ENCODE measurements at regions not wholly inside any gene's neighbourhood (a gene's known extent, or its start where the extent isn't known, plus 50 kb on each side); places are given as distances from the start of the nearest gene placed in this dataset.

GRCh38 chr5:152270096-152270495 is 135.0 kb downstream of the NMUR2 start:
- no peak for DNase-seq (ENCODE audit: low read depth)

DNA sequence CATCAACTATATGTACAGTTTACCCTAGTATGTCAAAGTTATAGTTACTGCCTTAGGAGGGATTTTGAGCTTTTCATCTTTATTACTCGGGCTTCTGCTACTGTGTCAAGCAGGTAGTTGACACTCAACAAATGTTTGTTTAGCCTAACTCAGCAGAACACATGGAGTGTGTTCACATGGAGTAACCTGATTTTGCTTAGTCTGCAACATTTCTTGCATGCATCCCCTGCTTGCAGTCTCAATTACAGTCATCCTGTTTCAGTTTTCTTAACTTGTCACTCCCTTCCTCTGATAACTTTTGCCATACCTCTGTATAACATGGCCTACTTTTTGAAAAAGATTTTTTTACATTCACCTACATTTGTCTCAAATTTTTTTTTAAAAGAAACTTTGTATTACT is 135.5 kb downstream of the NMUR2 start:
- DNase-seq (ENCODE audit: low read depth) = no peak

- DNase-seq (ENCODE audit: low read depth) = no peak
Observed at GRCh38 chr5:152264645-152265254, 140.3 kb downstream of the NMUR2 start.

GRCh38 chr5:152262667-152263066 is 142.4 kb downstream of the NMUR2 start:
- no peak for DNase-seq (ENCODE audit: low read depth)

DNA sequence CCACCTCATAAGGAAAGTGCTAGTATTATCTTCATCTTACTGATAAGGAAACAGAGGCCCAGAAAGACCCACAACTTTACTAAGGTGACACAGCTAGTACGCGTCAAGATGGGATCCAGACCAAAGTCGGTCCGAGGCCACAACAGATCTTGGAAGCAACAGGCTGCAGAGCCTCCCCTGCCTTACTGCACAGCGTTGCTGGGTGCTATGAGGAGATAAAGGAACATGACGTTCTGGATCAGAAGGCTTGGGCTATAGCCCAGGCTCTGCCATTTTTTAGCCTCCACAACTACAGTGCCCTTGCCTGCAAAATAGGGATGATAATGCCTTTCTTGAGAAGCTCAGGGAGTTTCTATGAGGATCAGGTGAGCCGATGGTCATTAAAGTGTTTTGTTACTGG is 144.1 kb downstream of the NMUR2 start:
- DNase-seq (ENCODE audit: low read depth) = no peak

DNA sequence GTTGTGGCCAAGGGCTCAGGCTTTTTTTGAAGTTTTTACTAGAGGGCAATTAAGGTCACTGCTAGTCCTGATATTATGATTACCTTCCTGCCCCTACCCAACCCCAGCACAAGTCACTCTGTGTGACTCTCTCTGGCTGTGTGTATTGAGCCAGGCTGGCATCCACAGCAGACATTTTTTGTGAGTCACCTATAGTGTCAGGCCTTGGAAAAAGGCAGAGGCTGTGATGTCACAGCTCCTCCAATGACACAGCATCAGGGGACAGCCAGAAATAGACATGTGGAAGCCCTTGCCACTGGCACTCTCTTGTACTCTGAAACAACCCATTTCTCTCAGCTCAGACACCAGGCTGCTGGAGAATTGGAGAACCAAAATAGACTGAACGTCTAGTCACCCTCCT is 145.4 kb downstream of the NMUR2 start:
- DNase-seq (ENCODE audit: low read depth) = no peak

GRCh38 chr5:152256580-152256979 is 148.5 kb downstream of the NMUR2 start:
- DNase-seq (ENCODE audit: low read depth) = no peak

DNA sequence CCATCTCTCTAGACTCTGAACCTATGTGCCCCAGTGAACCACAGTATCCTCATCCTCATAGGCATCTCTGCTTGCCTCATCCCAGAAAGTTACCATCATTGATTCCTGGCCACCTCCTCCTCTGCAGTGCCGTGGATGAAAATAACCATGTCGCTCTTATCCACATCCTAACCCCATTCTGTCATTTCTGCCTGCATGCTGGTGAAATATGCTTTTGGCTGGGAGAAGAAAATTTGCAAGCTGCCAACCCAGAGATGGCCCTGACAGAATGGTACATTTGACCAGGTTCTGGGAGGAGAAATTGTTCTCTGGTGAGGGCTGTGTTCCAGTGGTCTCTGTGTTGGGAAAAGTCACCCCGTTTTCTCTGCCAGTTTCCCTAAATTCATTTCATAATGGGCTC is 149.7 kb downstream of the NMUR2 start:
- no peak for DNase-seq (ENCODE audit: low read depth)

DNA sequence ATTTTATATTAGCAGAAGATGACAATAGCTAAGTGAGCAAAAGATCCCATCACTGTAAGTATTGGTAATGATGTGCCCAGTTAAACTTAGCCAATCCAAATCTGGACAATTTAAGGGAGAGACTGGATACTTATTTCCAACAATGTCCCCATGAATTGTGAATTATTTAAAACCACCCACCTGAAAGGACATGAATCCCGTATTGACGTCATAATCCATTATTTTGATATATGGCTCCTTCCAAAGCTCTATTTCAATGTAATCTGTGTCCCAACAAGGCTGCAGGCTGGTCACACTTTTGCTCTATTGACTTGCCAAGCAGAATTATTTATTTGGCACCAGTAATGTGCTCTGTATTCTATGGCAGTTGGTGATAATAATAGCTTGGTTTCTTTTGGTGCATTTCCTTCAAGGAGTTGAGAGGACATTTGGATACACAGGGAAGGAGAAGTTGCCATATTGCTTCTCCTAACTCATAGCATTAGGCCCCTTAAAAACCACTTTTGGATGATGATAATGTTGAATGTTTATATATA is 157.2 kb downstream of the NMUR2 start:
- DNase-seq (ENCODE audit: low read depth) = no peak

DNA sequence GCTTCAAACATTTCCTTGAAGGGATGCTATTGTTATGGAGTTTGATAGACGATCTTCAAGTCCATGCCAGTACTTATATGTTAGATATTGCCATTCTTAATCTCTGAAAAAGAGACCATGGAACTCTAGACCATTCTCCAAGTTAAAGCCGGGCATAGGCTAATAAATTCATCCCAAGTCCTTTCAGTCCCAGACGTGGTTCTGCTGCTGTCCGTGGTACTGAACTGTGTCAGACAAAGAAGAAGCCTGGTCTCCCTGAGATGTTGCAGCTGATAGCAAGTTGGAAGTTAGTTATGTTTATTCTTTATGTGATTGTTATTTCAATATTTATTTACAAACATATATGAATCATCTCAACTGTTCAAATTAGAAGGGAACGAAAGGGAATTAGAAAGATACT is 158.7 kb downstream of the NMUR2 start:
- DNase-seq (ENCODE audit: low read depth) = no peak

DNA sequence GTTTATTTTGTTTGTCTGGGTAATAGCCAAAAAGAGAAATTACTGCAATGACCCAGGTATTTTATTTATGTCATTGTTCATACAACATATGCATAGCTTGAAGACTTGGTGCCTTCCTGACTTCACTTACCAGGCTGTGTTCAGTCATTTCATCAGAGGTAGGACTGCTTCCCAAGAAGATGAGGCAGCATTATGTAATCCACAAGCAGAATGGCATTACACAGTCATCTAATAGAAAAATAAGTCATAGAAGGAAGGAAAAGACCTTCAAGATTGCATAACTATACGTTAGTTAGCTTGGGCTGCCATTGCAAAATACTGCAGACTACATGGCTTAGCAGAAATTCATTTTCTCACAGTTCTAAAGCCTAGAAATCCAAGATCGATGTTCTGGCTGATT is 167.5 kb downstream of the NMUR2 start:
- DNase-seq (ENCODE audit: low read depth) = no peak

DNA sequence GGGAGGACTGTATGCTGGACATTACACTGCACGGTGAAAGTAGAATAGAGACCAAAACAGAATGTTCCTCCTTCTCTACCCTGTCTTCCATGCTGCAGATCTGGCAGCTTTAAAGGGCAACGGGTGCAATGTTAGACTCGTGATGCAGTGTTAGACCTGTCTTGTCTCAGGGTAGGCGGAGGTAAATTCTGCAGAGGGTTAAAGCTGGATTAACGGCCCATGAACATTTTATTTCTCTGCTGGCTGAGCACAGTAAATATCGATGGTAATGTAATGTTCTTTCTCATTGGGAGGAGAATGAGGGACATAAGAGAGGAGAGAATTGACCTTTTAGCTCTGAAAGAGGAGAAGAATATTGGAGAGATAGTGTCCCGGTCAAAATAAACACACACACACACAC is 178.9 kb downstream of the NMUR2 start:
- no peak for DNase-seq (ENCODE audit: low read depth)

GRCh38 chr5:152221721-152222629 is 183.1 kb downstream of the NMUR2 start:
- no peak for DNase-seq (ENCODE audit: low read depth)

DNA sequence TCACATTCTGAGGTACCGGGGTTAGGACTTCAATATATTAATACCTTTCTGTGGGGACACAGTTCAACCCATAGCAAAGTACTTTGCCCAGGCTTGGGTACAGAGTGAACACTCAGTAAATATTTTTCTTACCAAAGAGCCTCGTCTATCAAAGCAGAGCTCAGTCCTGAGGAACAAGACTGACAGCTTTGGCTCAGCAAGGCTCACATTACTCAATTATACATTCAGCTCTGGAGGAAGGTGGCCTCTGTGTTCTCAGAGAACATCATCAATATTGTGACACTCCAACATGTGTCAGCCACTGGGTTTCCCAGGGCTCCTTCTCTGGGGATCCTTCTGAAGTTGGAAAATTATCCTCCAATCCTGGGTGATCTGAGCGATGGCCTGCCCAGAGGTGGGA is 186.4 kb downstream of the NMUR2 start:
- no peak for DNase-seq (ENCODE audit: low read depth)

- no peak for DNase-seq (ENCODE audit: low read depth)
Observed at GRCh38 chr5:152205804-152206203, 199.3 kb downstream of the NMUR2 start.

DNA sequence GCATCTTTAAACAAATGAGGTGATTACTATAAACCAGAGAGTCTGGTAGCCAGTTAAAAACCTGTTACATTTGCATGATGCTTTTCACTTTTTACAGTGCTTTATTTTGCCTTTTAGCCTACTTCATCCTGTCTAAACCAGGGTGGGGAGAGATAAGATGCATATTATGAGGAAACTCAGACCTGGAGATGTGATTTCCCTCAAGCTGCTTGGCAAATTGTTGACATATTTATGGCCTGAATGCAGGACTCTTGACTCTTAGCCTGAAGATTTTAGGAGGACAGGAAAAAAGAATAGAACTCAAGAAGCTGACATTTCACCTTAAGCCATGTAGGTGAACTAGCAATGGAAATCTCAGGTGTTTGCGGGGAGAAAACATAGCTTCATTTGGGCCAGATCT is 202.8 kb downstream of the NMUR2 start:
- DNase-seq (ENCODE audit: low read depth) = no peak

DNA sequence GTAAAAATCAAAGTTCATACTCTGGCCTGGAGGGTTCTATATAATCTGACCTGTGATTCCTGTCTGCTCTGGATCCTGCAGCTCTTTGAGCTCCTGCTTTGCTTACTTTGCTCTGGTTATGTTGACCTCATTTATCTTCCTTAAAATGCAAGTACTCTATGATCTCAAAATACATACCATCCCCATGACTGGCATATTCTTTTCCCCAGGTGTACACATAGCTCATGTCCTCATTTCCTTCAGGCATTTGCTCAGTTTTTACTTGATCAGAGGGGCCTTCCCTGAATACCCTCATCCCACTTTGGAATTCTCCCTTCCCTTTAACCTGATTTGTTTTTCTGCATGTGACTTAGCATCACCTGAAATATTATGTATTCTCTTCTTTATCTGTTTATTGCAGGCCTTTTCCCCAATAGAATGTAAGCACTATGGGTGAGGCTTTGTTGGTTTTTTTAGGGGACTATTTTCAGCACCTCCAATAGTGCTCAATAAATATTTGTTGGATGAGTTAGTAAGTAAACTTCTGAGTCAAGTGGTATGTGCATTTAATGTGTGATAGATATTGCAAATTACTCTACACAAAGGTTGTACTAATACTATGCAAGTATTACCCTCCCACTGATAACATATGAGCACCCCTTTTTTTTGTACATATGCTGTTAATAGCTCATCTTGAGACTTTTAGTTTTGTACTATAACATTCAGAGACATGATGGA is 211.5 kb downstream of the NMUR2 start:
- no peak for DNase-seq (ENCODE audit: low read depth)

GRCh38 chr5:152188251-152188650 is 216.8 kb downstream of the NMUR2 start:
- no peak for DNase-seq (ENCODE audit: low read depth)

DNA sequence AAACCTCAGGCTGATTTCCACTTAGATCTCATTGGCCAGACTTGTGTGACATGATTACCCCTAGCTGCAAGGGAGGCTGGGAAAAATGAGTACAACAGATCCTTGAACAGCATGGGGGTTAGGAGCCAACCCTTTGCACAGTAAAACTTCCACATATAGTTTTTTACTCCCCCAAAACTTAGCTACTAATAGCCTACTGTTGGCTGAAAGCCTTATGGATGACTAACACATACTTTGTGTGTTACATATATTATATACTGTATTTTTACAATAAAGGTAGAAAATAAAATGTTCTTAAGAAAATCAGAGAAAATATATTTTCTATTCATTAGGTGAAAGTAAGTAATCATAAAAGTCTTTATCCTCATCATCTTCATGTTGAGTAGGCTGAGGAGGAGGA is 217.4 kb downstream of the NMUR2 start:
- no peak for DNase-seq (ENCODE audit: low read depth)

DNA sequence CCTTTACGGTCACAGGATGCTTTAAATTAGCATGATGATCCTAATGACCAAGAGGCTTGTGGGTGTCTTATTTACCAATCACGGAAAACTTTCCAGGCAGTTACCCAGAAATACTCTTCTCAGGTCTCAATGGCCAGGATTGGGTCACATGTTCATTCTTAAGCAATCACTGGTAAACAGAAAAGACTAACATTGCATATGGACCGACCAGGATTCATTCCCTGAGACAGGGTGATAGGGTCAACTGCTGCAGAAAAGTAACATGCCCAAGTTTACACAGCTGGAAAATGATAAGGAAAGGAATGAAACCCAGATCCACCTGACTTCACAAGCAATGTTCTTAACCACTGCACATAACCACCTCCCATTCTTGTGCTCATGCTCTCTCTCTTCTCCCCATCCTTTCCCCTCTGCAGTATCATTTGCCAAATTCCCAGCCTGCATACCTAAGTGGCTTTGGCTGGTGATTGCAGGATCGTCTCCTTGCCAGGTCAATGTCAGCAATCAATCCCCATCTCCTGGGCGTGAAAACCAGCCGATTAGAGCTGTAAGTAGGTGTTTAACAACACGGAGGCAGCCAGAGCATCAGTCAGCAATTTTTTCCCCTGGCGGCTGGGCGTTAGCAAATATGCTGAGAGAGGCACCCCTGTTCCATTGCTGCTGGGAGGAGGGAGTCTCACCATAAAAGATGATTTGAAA is 219.4 kb downstream of the NMUR2 start:
- DNase-seq (ENCODE audit: low read depth) = no peak

DNA sequence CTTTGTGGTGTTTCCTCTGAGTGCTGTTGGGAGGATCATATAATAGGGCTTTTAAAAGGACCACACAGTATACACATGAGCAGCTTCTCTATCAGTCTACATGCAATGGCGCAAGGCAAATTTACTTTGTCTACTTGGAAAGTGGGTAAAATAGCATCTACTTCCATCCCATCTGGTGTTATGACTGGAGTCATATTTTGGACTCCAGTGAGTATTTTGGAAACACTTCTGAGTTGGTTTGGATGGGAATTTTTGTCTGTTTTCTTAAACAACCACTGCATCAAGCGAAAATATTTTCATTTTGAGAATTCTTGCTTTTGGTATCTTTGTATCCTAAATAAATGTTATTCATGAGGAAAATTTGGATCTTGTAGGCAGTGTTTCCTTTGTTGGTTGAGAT is 220.8 kb downstream of the NMUR2 start:
- no peak for DNase-seq (ENCODE audit: low read depth)

DNA sequence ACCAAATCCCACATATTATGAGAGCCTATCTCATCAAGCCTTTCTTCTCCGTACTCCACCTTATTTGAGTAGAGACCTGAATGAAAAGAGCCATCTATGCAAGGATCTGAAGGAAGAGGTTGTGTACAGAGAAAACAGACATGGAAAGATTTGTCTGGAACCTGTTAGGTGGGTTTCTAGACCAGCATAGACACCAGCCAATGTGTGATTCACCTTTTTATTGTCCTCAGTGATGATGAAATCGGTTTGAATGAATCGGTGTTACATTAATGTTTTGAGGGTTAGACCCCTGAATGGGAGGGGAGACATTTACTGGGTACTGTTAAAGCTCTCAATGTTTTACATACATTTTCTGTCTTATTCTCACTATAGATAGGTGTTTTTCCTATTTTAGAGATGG is 223.6 kb downstream of the NMUR2 start:
- no peak for DNase-seq (ENCODE audit: low read depth)

All from activated T-helper 1 cell treated with Interleukin-2 at 50 U/mL for 16 hours (primary cell).